ENCODE measurements at regions not wholly inside any gene's neighbourhood (a gene's known extent, or its start where the extent isn't known, plus 50 kb on each side); places are given as distances from the start of the nearest gene placed in this dataset.

DNA sequence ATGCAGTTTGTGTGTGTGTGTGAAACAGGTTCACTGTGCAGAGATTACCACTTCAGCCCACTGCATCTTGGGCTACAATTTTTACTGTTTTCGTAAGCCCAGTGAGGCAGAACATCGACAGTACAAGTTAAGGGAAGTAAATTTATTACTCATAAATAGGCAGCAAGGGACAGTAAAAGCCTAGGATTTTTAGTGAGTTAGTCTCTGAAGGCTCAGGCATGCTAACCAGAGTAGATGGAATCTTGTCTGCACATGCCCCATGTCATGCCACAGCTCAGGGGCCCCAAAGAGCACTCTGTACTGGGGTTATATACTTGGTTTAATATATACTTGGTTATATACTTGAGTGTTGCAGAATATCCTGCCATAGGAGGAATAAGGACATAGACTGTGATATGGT, 825.7 kb downstream of the TECRL start:
- no peak overlapping the region for H3K4me3 ChIP-seq
- H3K27me3 ChIP-seq, result no peaks in the 10 kb centered on the region
- H3K4me2 ChIP-seq, result no peak overlapping the region
- no peaks in the 10 kb centered on the region for H3K36me3 ChIP-seq
- H3K27ac ChIP-seq, result no peak overlapping the region
- no peak overlapping the region for H3K9ac ChIP-seq
- H3K9me3 ChIP-seq, result peaks cover 17% of the 10 kb centered on the region; the same call in 1 of the 2 replicates
- peaks cover 11% of the 10 kb centered on the region; the same call in 1 of the 2 replicates for H3K4me1 ChIP-seq
- no peak for TF ChIP-seq Cebpa-rat (IDR thresholded peaks at IDR 0.05)
- no peaks in the 10 kb centered on the region for H4K20me1 ChIP-seq

DNA sequence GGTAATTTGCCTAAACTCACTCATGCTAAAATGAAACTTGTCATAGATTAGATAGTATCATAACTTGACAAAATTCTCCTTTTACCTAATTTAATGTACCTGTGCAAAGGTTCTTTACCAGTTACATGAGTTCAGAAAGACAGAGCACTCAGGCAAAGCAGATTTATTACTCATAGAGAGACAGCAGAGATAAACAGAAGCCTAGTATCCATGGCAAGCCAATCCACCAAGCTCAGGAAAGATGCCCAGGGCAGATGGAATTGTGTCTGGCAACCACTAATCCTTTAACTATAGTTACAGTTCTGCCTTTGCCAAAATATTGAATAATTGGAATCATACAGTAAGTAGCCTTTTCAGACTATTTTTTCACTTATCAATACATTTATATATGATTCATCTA, 826.2 kb downstream of the TECRL start:
- H3K9me3 ChIP-seq, result peaks cover 17% of the 10 kb centered on the region; the same call in 1 of the 2 replicates
- H3K27me3 ChIP-seq, result no peaks in the 10 kb centered on the region
- no peaks in the 10 kb centered on the region for H4K20me1 ChIP-seq
- no peak overlapping the region for H3K4me3 ChIP-seq
- H3K9ac ChIP-seq, result no peak overlapping the region
- no peak for TF ChIP-seq Cebpa-rat (IDR thresholded peaks at IDR 0.05)
- no peaks in the 10 kb centered on the region for H3K36me3 ChIP-seq
- H3K4me1 ChIP-seq, result peaks cover 13% of the 10 kb centered on the region; the same call in 1 of the 2 replicates
- no peak overlapping the region for H3K27ac ChIP-seq
- H3K4me2 ChIP-seq, result no peak overlapping the region

DNA sequence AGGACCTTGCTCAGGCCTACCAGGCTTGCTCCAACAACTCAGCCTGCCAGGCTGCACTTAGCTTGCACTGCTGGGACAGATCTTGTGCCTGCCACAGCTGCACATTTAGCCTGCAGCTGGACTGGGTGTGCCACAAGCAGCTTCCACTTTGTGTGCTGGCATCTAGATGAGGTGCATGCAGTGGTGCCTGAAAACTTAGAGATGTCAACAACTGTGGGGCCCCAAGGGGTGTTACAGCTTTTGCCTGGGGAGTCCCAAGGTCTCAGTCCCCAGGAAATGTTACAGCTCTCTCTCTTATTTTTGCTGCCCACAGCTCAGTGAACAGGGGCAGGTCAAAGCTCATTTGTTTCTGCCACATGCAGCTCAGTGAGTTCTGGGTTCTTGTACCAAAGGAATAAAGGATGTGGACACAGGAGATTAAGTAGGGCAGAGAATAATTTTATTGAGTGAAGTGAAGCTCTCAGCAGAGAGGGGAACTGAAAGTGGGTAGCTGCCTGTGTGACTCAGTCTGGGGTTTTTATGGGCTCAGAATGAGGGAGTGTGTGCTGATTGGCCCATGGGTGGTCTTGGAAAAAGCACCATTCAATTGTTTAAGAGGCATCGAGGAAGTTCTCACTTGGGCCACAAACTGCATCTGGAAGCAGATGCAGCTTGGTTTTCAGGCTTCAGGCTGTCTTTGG, 828.3 kb downstream of the TECRL start:
- Histone ChIP-seq H3K9me3 (peaks cover 17% of the 10 kb centered on the region; the same call in 1 of the 2 replicates), H3K9ac (no peak overlapping the region), H3K27ac (no peak overlapping the region), H3K27me3 (no peaks in the 10 kb centered on the region), H3K4me1 (peaks cover 17% of the 10 kb centered on the region; the same call in 1 of the 2 replicates), H4K20me1 (no peaks in the 10 kb centered on the region), H3K4me2 (no peak overlapping the region; the same call in 1 of the 2 replicates), H3K4me3 (no peak overlapping the region), H3K36me3 (no peaks in the 10 kb centered on the region)
- no peak for TF ChIP-seq Cebpa-rat (IDR thresholded peaks at IDR 0.05)

DNA sequence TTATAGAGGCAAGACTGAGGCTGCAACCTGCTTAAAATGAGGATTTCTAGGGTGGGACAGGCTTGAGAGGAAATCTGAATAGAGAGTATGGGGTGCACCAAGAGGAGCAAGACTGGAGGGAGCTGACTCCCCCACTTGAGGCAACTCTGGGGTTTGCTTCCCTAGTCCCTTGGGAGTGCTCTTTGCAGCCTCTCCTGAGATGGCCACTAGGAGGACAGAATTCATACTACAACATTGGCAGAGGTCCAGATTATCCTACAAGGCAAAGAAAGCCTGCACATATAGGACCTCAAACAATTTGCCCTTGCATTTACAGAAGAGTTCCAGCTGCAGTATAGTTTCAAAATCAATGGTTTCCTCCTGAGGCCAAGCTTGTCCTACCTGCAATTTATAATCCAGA, 830.9 kb downstream of the TECRL start:
- no peak overlapping the region for H3K9ac ChIP-seq
- no peaks in the 10 kb centered on the region for H4K20me1 ChIP-seq
- no peaks in the 10 kb centered on the region for H3K36me3 ChIP-seq
- H3K4me1 ChIP-seq, result peaks cover 17% of the 10 kb centered on the region; the same call in 1 of the 2 replicates
- no peaks in the 10 kb centered on the region for H3K27me3 ChIP-seq
- no peak for TF ChIP-seq Cebpa-rat (IDR thresholded peaks at IDR 0.05)
- H3K27ac ChIP-seq, result no peak overlapping the region
- peaks cover 17% of the 10 kb centered on the region; the same call in 1 of the 2 replicates for H3K9me3 ChIP-seq
- H3K4me2 ChIP-seq, result no peak overlapping the region; the same call in 1 of the 2 replicates
- H3K4me3 ChIP-seq, result no peak overlapping the region

DNA sequence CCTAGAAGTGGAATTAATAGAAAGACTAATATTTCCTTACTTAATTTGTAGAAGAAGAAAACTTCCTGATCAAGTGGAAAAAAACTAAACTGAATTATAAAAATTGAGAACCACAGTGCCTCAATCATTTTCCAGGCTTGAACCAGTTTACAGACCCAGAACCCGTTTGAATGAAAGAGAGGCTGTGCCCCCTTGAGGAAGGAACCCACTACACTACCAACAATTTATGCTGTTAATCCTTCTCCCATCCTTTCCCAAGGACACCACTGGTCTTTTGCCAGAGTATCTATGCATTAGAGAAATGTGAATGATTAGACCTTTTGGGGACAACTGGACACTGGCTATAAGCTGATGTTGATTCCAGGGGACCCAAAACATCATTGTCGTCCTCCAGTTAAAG, 842.6 kb downstream of the TECRL start:
- H3K4me1 ChIP-seq, result no peaks in the 10 kb centered on the region
- no peaks in the 10 kb centered on the region for H4K20me1 ChIP-seq
- no peaks in the 10 kb centered on the region for H3K27me3 ChIP-seq
- H3K9ac ChIP-seq, result no peak overlapping the region
- no peaks in the 10 kb centered on the region for H3K9me3 ChIP-seq
- no peak for TF ChIP-seq Cebpa-rat (IDR thresholded peaks at IDR 0.05)
- no peak overlapping the region for H3K4me3 ChIP-seq
- no peaks in the 10 kb centered on the region for H3K36me3 ChIP-seq
- no peak overlapping the region for H3K27ac ChIP-seq
- no peak overlapping the region for H3K4me2 ChIP-seq

DNA sequence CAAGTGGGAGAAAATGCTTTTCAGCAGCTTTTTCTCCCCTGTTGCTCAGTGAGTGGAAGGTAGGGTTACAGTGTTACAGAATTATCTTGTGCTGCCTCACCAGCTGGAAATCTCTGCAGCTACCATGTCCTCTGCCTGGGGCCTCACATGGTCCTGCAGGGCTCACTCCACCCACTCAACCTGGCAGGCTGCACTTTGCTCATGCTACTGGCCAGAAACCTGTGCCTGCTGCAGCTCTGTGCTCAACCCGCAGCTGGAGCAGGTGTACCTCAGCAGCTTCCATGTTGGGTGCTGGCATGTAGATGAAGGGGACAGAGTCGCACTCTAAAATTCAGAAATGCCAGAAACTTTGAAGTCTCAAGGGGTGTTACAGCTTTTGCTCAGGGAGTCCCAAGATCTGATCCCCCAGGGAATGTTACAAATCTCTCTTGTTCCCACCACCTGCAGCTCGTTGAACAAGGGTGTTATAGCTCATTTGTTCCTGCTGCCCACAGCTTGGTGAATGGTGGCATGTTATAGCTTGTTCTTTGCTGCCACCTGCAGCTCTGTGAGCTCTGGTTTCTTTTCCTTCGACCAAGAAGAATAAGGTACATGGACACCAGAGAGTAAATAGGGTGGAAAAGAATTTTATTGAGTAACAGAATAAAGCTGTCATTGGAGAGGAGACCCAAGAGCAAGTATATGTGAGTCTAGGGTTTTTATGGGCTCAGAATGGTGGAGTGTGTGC, 845.8 kb downstream of the TECRL start:
- Histone ChIP-seq H3K27me3 (no peaks in the 10 kb centered on the region), H3K4me2 (no peak overlapping the region)

DNA sequence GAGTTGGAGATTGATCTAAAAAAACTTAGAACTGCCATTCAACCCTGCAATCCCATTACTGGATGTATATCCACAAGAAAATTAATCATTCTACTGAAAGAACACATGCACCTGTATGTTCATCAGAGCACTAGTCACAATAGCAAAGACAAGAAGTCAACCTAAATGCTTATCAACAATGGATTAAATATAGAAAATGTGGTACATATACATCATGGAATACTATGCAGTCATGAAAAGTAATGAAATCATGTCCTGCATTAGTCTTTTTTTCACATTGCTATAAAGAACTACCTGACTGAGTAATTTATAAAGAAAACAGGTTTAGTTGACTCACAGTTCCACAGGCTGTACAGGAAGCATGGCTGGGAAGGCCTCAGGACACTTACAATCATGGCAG, 850.5 kb downstream of the TECRL start:
- Histone ChIP-seq H3K9ac (no peak overlapping the region), H3K4me3 (no peak overlapping the region), H3K9me3 (no peaks in the 10 kb centered on the region), H3K27me3 (no peaks in the 10 kb centered on the region), H3K4me1 (no peaks in the 10 kb centered on the region), H3K4me2 (no peak overlapping the region), H3K27ac (no peak overlapping the region), H3K36me3 (no peaks in the 10 kb centered on the region), H4K20me1 (no peaks in the 10 kb centered on the region)
- TF ChIP-seq Cebpa-rat (IDR thresholded peaks at IDR 0.05), result no peak

More for the DNA sequence above, 845.8 kb downstream of the TECRL start:
- H4K20me1 ChIP-seq, result no peaks in the 10 kb centered on the region
- no peak overlapping the region for H3K27ac ChIP-seq
- no peak for TF ChIP-seq Cebpa-rat (IDR thresholded peaks at IDR 0.05)
- H3K4me1 ChIP-seq, result no peaks in the 10 kb centered on the region
- H3K4me3 ChIP-seq, result no peak overlapping the region
- H3K9ac ChIP-seq, result no peak overlapping the region
- no peaks in the 10 kb centered on the region for H3K9me3 ChIP-seq
- no peaks in the 10 kb centered on the region for H3K36me3 ChIP-seq

DNA sequence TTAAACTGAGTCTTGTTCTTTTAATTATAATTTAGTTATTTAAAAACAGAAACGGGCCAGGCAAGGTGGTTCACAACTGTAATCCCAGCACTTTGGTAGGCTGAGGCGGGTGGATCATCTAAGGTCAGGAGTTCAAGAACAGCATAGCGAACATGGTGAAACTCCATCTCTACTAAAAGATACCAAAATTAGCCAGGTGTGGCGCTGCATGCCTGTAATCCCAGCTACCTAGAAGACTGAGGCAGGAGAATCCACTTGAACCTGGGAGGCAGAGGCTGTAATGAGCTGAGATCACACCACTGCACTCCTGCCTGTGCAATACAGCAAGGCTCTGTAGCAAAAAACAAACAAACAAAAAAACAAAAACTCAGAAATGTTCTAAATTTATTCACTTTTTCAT, 852.9 kb downstream of the TECRL start:
- Histone ChIP-seq H3K4me2 (no peak overlapping the region), H4K20me1 (no peaks in the 10 kb centered on the region), H3K4me3 (no peak overlapping the region), H3K36me3 (no peaks in the 10 kb centered on the region), H3K4me1 (no peaks in the 10 kb centered on the region), H3K27me3 (no peaks in the 10 kb centered on the region), H3K27ac (no peak overlapping the region), H3K9ac (no peak overlapping the region), H3K9me3 (no peaks in the 10 kb centered on the region)
- TF ChIP-seq Cebpa-rat (IDR thresholded peaks at IDR 0.05), result no peak

DNA sequence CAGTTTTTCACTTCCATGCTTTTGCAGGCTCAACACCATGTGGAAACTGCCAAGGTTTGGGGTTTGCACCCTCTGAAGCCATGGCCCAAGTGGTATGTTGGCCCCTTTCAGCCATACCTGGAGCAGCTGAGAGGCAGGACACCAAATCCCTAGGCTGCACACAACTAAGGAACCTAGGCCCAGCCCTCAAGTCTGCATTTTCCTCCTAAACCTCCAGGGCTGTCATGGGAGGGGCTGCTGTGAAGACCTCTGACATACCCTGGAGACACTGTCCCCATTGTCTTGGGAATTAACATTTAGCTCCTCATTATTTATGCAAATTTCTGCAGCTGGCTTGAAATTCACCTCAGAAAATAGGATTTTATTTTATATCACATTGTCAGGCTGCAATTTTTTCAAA, 856.1 kb downstream of the TECRL start:
- H3K4me1 ChIP-seq, result no peaks in the 10 kb centered on the region; the same call in 1 of the 2 replicates
- H3K9me3 ChIP-seq, result no peaks in the 10 kb centered on the region
- no peak overlapping the region for H3K27ac ChIP-seq
- H3K4me2 ChIP-seq, result no peak overlapping the region
- TF ChIP-seq Cebpa-rat (IDR thresholded peaks at IDR 0.05), result no peak
- no peak overlapping the region for H3K4me3 ChIP-seq
- no peaks in the 10 kb centered on the region for H3K36me3 ChIP-seq
- H3K9ac ChIP-seq, result no peak overlapping the region
- H4K20me1 ChIP-seq, result no peaks in the 10 kb centered on the region
- no peaks in the 10 kb centered on the region for H3K27me3 ChIP-seq

DNA sequence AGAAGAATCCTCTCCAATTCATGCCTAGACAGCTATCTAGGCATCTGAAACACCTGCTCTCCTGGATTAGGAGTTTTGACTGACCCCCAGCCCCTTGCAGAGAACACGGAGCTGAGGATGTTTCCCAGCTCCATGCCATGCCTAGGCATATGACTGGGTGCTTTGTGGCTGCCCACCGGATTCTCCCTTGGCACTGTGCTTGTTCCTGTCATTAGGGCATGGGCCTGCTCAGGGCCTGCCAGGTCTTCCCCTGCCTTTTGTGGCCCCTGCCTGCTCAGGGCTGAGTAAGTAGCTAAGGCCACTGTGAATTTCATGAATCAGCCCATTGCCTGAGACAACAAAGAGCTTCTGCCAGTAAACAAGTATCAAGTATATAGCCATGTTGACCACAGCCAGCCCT, 867.4 kb downstream of the TECRL start:
- TF ChIP-seq Cebpa-rat (IDR thresholded peaks at IDR 0.05), result no peak
- Histone ChIP-seq H3K27ac (no peak overlapping the region), H3K4me1 (no peaks in the 10 kb centered on the region), H3K4me2 (no peak overlapping the region), H3K9ac (no peak overlapping the region), H3K9me3 (no peaks in the 10 kb centered on the region), H3K4me3 (no peak overlapping the region), H3K27me3 (no peaks in the 10 kb centered on the region), H3K36me3 (no peaks in the 10 kb centered on the region), H4K20me1 (no peaks in the 10 kb centered on the region)
